OCI-LY1 (cell line): ENCODE measurements at regions not wholly inside any gene's neighbourhood (a gene's known extent, or its start where the extent isn't known, plus 50 kb on each side); places are given as distances from the start of the nearest gene placed in this dataset.

Source experiments
- H2AFZ ChIP-seq: fragments of 200-600 bp; sonication (generic), shearing (Covaris generic); 2 replicates; pipeline ENCODE4 v1.6.0; 2014; ENCODE audit warnings: antibody characterized with exemption, mild to moderate bottlenecking, low read length
- H3F3A ChIP-seq: fragments of 200-600 bp; sonication (generic), shearing (Covaris generic); 2 replicates; pipeline ENCODE4 v1.6.0; 2014; ENCODE audit warnings: mild to moderate bottlenecking, antibody characterized with exemption, low read length, moderate library complexity; ENCODE audit not compliant: insufficient read depth
- H3K27ac ChIP-seq: fragments of 200-600 bp; sonication (generic); 2 replicates; pipeline ENCODE4 v1.5.1; 2014; ENCODE audit warnings: low read length, mixed run types, mild to moderate bottlenecking, low read depth; ENCODE audit not compliant: poor library complexity, severe bottlenecking
- H3K27me3 ChIP-seq: fragments of 200-600 bp; sonication (generic); 2 replicates; pipeline ENCODE4 v1.6.0; 2014; ENCODE audit warnings: antibody characterized with exemption, mild to moderate bottlenecking, low read length, moderate library complexity; ENCODE audit not compliant: insufficient read depth
- H3K36me3 ChIP-seq: fragments of 200-600 bp; sonication (generic); 2 replicates; pipeline ENCODE4 v1.6.1; 2014; ENCODE audit warnings: mild to moderate bottlenecking, antibody characterized with exemption, low read length, moderate library complexity, mixed read lengths; ENCODE audit not compliant: insufficient read depth
- H3K4me1 ChIP-seq: fragments of 200-600 bp; sonication (generic); 2 replicates; pipeline ENCODE4 v1.5.1; 2014; ENCODE audit warnings: mild to moderate bottlenecking, low read length, moderate library complexity; ENCODE audit not compliant: insufficient read depth, severe bottlenecking
- H3K4me2 ChIP-seq: fragments of 200-600 bp; sonication (generic), shearing (Covaris generic); 2 replicates; pipeline ENCODE4 v1.6.1; 2014; ENCODE audit warnings: low read length
- H3K4me3 ChIP-seq: fragments of 200-600 bp; sonication (generic); 2 replicates; pipeline ENCODE4 v1.5.1; 2014; ENCODE audit warnings: low read length, low read depth, mild to moderate bottlenecking, mixed read lengths; ENCODE audit not compliant: poor library complexity, severe bottlenecking
- H3K79me2 ChIP-seq: fragments of 200-600 bp; shearing (Covaris generic); 2 replicates; pipeline ENCODE4 v1.6.1; 2016; ENCODE audit warnings: mixed run types, low read length, mixed read lengths; ENCODE audit not compliant: insufficient read depth
- H3K9ac ChIP-seq: fragments of 200-600 bp; sonication (generic), shearing (Covaris generic); 2 replicates; pipeline ENCODE4 v1.6.1; 2014; ENCODE audit warnings: mild to moderate bottlenecking, low read length, mixed read lengths
- H3K9me2 ChIP-seq: fragments of 200-600 bp; sonication (generic), shearing (Covaris generic); 2 replicates; pipeline ENCODE4 v1.6.1; 2014; ENCODE audit warnings: low read depth, mild to moderate bottlenecking, low read length, mixed read lengths
- H3K9me3 ChIP-seq: fragments of 200-600 bp; shearing (Covaris generic); 2 replicates; pipeline ENCODE4 v1.6.1; 2014; ENCODE audit warnings: low read length, mixed read lengths
- H4K20me1 ChIP-seq: fragments of 200-600 bp; sonication (generic), shearing (Covaris generic); 2 replicates; pipeline ENCODE4 v1.6.0; 2016; ENCODE audit warnings: mild to moderate bottlenecking, low read length; ENCODE audit not compliant: insufficient read depth
- CTCF ChIP-seq: fragments of 200-600 bp; sonication (generic), shearing (Covaris generic); IDR thresholded peaks from 2 replicates; pipeline ENCODE4 v1.5.1; 2017; ENCODE audit warnings: mild to moderate bottlenecking, antibody characterized with exemption, low read length, moderate library complexity, mixed read lengths
- EZH2 ChIP-seq: fragments of 200-600 bp; sonication (generic), shearing (Covaris generic); IDR thresholded peaks from 2 replicates; pipeline ENCODE4 v1.8.0; 2017; ENCODE audit warnings: borderline replicate concordance, mixed run types, mild to moderate bottlenecking, antibody characterized with exemption, low read length, moderate library complexity, mixed read lengths

DNA sequence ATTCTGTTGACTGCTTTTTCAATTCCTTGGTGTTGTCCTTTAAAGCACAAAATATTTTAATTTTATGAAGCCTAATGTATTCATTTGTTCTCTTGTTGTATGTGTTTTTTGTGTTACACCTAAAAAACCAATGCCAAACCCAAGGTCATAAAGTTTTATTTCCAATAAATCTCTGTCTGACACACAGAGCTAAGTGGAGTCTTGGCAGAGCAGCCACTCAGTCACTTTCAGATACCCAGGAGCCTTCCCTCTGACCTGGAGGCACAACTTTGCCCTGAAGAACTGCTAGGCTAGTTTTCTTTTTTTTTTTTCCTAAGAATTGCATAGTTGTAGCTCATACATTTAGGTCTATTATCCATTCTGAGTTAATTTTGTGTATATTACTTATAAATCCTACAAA lies 71.2 kb upstream of the BCL9 start:
- Histone ChIP-seq H3F3A (no peaks in the 10 kb centered on the region), H3K79me2 (no peaks in the 10 kb centered on the region), H3K4me3 (no peak overlapping the region), H3K9ac (no peak overlapping the region), H3K9me2 (no peaks in the 10 kb centered on the region), H3K27me3 (no peaks in the 10 kb centered on the region; the same call in 1 of the 2 replicates), H4K20me1 (no peaks in the 10 kb centered on the region), H3K4me1 (no peaks in the 10 kb centered on the region), H3K36me3 (no peaks in the 10 kb centered on the region), H3K27ac (no peak overlapping the region), H3K4me2 (no peak overlapping the region), H3K9me3 (no peaks in the 10 kb centered on the region), H2AFZ (no peak overlapping the region)
- TF ChIP-seq CTCF = no peak
- no peak for TF ChIP-seq EZH2

- no peaks in the 10 kb centered on the region for H3K36me3 ChIP-seq
- no peak overlapping the region for H3K9ac ChIP-seq
- no peak overlapping the region for H3K27ac ChIP-seq
- H3K4me3 ChIP-seq = no peak overlapping the region
- TF ChIP-seq CTCF (no peak), EZH2 (no peak)
- no peaks in the 10 kb centered on the region for H3K9me3 ChIP-seq
- no peaks in the 10 kb centered on the region for H4K20me1 ChIP-seq
- H3F3A ChIP-seq = no peaks in the 10 kb centered on the region
- no peak overlapping the region for H3K4me2 ChIP-seq
- no peaks in the 10 kb centered on the region for H3K4me1 ChIP-seq
- no peak overlapping the region for H2AFZ ChIP-seq
- H3K9me2 ChIP-seq = no peaks in the 10 kb centered on the region
- no peaks in the 10 kb centered on the region for H3K27me3 ChIP-seq
- H3K79me2 ChIP-seq = no peaks in the 10 kb centered on the region
Measured at GRCh38 chr1:147472489-147472888, 68.8 kb upstream of the BCL9 start.

GRCh38 chr1:147472966-147473732 lies 68.2 kb upstream of the BCL9 start:
- TF ChIP-seq EZH2 = no peak
- no peak for TF ChIP-seq CTCF
- H3K4me3 ChIP-seq = no peak overlapping the region
- no peaks in the 10 kb centered on the region for H3K4me1 ChIP-seq
- H3K9me3 ChIP-seq = no peaks in the 10 kb centered on the region
- H3K79me2 ChIP-seq = no peaks in the 10 kb centered on the region
- H3K27me3 ChIP-seq = no peaks in the 10 kb centered on the region
- H3K36me3 ChIP-seq = no peaks in the 10 kb centered on the region
- H3K9me2 ChIP-seq = no peaks in the 10 kb centered on the region
- H3K4me2 ChIP-seq = no peak overlapping the region
- no peaks in the 10 kb centered on the region for H4K20me1 ChIP-seq
- no peak overlapping the region for H2AFZ ChIP-seq
- no peaks in the 10 kb centered on the region for H3F3A ChIP-seq
- no peak overlapping the region for H3K27ac ChIP-seq
- no peak overlapping the region for H3K9ac ChIP-seq
